ENCODE measurements at regions not wholly inside any gene's neighbourhood (a gene's known extent, or its start where the extent isn't known, plus 50 kb on each side); places are given as distances from the start of the nearest gene placed in this dataset.

DNA sequence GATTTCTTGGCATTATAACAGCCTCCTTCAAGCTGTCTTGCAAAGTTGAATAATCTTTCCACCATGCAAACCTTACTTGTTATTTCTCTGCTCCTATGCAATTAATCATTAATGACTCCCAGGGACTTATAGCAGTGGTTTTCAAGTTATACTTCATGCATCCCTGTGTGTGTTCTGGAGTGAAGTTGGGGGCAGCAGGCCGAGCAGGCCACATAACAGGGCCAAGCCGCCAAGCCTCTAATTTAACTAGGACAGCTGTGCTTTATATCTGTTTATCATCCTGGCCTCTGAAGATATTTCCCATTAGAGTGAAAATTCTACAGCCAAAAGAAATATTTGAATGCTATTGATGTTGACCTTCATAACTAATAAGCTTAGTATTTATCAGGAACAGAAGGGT is 133.5 kb upstream of the PAK3 start:
- TF ChIP-seq, protein P1, sequence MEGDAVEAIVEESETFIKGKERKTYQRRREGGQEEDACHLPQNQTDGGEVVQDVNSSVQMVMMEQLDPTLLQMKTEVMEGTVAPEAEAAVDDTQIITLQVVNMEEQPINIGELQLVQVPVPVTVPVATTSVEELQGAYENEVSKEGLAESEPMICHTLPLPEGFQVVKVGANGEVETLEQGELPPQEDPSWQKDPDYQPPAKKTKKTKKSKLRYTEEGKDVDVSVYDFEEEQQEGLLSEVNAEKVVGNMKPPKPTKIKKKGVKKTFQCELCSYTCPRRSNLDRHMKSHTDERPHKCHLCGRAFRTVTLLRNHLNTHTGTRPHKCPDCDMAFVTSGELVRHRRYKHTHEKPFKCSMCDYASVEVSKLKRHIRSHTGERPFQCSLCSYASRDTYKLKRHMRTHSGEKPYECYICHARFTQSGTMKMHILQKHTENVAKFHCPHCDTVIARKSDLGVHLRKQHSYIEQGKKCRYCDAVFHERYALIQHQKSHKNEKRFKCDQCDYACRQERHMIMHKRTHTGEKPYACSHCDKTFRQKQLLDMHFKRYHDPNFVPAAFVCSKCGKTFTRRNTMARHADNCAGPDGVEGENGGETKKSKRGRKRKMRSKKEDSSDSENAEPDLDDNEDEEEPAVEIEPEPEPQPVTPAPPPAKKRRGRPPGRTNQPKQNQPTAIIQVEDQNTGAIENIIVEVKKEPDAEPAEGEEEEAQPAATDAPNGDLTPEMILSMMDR (IDR thresholded peaks at IDR 0.05), result no peak
- no peak for TF ChIP-seq POLR2A (IDR thresholded peaks at IDR 0.05)

Data from ovary (tissue), 3 donors.